Panc1 (cell line): ENCODE measurements at regions not wholly inside any gene's neighbourhood (a gene's known extent, or its start where the extent isn't known, plus 50 kb on each side); places are given as distances from the start of the nearest gene placed in this dataset.

ENCODE experiments used
- ATAC-seq: fragments of 200-7000 bp; cut with Tn5 transposase; 2 replicates; pipeline ENCODE4 v1.9.1; 2020; ENCODE audit warnings: mild to moderate bottlenecking, moderate library complexity
- BruUV-seq: library from RNA; stranded (reverse); fragments of 400-500 nt; replicated peaks from 2 replicates; lab custom pipeline; 2021; lab: Mats Ljungman, UMichigan
- CTCF ChIA-PET: fragments of 300-600 bp; sonication (Branson Sonifier 250); formaldehyde crosslinking; loops from one replicate; lab custom pipeline; 2022; ENCODE audit warnings: antibody characterized with exemption; lab: Charles Lee
- POLR2A ChIA-PET: fragments of 300-600 bp; sonication (Branson Sonifier 250); formaldehyde crosslinking; loops from one replicate; lab custom pipeline; 2022; ENCODE audit warnings: antibody characterized with exemption; lab: Charles Lee
- DNase-seq: peaks from one replicate; pipeline ENCODE4 v3.0.0-alpha.2; 2010; ENCODE audit warnings: low read depth, low spot score
- H3K27ac ChIP-seq: 2 replicates; pipeline ENCODE4 v1.5.1; 2011; ENCODE audit warnings: mild to moderate bottlenecking, low read length, inconsistent platforms
- H3K27me3 ChIP-seq: fragments of 200-500 bp; sonication (Bioruptor generic); 2 replicates; pipeline ENCODE4 v1.6.0; 2014; ENCODE audit warnings: low read length, inconsistent platforms; ENCODE audit not compliant: control insufficient read depth, insufficient read depth
- H3K36me3 ChIP-seq: fragments of 200-500 bp; sonication (Bioruptor generic); 2 replicates; pipeline ENCODE4 v1.5.1; 2014; ENCODE audit warnings: inconsistent platforms, mild to moderate bottlenecking, low read length, moderate library complexity; ENCODE audit not compliant: control insufficient read depth, insufficient read depth
- H3K4me1 ChIP-seq: 2 replicates; pipeline ENCODE4 v1.5.1; 2011; ENCODE audit warnings: inconsistent platforms, mild to moderate bottlenecking, low read length, moderate library complexity; ENCODE audit not compliant: control insufficient read depth, insufficient read depth
- H3K4me3 ChIP-seq, 2 experiments: 2 replicates each; pipeline ENCODE4 v1.5.1; 2011 to 2012; ENCODE audit warnings: low read depth in 2 of 2, low read length in 2 of 2, mild to moderate bottlenecking in 2 of 2, inconsistent platforms in 1 of 2, moderate library complexity in 1 of 2
- H3K9me3 ChIP-seq: fragments of 200-500 bp; sonication (Bioruptor generic); 2 replicates; pipeline ENCODE4 v1.5.1; 2014; ENCODE audit warnings: low read depth, mild to moderate bottlenecking, inconsistent platforms, low read length, moderate library complexity; ENCODE audit not compliant: control insufficient read depth, insufficient read depth
- POLR2AphosphoS5 ChIP-seq: IDR thresholded peaks from 2 replicates; pipeline ENCODE4 v1.6.1; 2012; ENCODE audit warnings: mild to moderate bottlenecking, low read depth, low read length, moderate library complexity
- SIN3A ChIP-seq: IDR thresholded peaks from 2 replicates; pipeline ENCODE4 v1.6.1; 2012; ENCODE audit warnings: low read depth, mild to moderate bottlenecking, low read length, moderate library complexity, borderline replicate concordance; ENCODE audit not compliant: insufficient read depth
- TCF7L2 ChIP-seq: IDR thresholded peaks from 2 replicates; pipeline ENCODE4 v1.6.1; 2011; ENCODE audit warnings: mild to moderate bottlenecking, low read depth, low read length, inconsistent platforms
- in situ Hi-C: cut with HindIII; loops from 2 replicates; pipeline ENCODE4 v1.10.0; 2016; ENCODE audit warnings: low sequenced_read_pairs, low pct_unique_long_range_greater_than_20kb
- intact Hi-C: fragments of 100-400 bp; cut with micrococcal nuclease; formaldehyde crosslinking; loops from one replicate; pipeline ENCODE4 v1.10.0; 2022; ENCODE audit not compliant: unreplicated experiment
- TF ChIP-seq, protein P1 (sequence below): fragments of 450-650 bp; IDR thresholded peaks from 2 replicates; pipeline ENCODE4 v1.5.1; 2017; ENCODE audit warnings: mild to moderate bottlenecking
- TF ChIP-seq, protein P2 (sequence below), 2 experiments: IDR thresholded peaks; 2 replicates each; pipeline ENCODE4 v1.6.1; 2011 to 2012; ENCODE audit warnings: low read depth in 2 of 2, control low read depth in 1 of 2, low read length in 1 of 2, mild to moderate bottlenecking in 1 of 2, moderate library complexity in 1 of 2; ENCODE audit not compliant: insufficient read depth in 1 of 2

DNA sequence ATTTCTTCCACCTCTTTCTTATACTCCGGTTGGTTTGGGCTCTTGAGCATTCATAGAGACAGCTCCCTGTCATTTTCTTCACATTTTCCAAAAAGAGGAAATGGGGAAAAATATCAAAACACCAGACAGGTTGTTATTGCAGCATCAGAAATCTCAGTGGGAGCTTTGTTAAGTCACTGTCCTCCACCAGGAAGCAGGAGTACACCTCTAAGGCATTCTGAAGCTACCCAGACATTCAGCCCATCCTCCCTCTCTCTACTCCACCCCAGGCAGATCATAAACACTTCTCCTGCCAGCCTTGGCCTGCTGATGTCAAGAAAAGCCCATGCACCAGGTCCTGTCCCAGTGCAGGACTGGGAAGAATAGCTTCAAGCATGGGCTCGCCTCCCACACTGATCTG lies 1198.3 kb downstream of the VRK1 start:
- BruUV-seq, result no TSS peak
- no peaks in the 10 kb centered on the region for H3K9me3 ChIP-seq
- H3K4me1 ChIP-seq, result no peaks in the 10 kb centered on the region
- DNase-seq (no peak), ATAC-seq (no peak)
- H3K4me3 ChIP-seq, result no peak overlapping the region
- POLR2A ChIA-PET, result no interaction called here
- no peaks in the 10 kb centered on the region for H3K36me3 ChIP-seq
- in situ Hi-C loops, result no loop called here
- TF ChIP-seq SIN3A (no peak), TCF7L2 (no peak), POLR2AphosphoS5 (no peak)
- TF ChIP-seq, protein P1, sequence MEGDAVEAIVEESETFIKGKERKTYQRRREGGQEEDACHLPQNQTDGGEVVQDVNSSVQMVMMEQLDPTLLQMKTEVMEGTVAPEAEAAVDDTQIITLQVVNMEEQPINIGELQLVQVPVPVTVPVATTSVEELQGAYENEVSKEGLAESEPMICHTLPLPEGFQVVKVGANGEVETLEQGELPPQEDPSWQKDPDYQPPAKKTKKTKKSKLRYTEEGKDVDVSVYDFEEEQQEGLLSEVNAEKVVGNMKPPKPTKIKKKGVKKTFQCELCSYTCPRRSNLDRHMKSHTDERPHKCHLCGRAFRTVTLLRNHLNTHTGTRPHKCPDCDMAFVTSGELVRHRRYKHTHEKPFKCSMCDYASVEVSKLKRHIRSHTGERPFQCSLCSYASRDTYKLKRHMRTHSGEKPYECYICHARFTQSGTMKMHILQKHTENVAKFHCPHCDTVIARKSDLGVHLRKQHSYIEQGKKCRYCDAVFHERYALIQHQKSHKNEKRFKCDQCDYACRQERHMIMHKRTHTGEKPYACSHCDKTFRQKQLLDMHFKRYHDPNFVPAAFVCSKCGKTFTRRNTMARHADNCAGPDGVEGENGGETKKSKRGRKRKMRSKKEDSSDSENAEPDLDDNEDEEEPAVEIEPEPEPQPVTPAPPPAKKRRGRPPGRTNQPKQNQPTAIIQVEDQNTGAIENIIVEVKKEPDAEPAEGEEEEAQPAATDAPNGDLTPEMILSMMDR, result no peak
- TF ChIP-seq, protein P2, sequence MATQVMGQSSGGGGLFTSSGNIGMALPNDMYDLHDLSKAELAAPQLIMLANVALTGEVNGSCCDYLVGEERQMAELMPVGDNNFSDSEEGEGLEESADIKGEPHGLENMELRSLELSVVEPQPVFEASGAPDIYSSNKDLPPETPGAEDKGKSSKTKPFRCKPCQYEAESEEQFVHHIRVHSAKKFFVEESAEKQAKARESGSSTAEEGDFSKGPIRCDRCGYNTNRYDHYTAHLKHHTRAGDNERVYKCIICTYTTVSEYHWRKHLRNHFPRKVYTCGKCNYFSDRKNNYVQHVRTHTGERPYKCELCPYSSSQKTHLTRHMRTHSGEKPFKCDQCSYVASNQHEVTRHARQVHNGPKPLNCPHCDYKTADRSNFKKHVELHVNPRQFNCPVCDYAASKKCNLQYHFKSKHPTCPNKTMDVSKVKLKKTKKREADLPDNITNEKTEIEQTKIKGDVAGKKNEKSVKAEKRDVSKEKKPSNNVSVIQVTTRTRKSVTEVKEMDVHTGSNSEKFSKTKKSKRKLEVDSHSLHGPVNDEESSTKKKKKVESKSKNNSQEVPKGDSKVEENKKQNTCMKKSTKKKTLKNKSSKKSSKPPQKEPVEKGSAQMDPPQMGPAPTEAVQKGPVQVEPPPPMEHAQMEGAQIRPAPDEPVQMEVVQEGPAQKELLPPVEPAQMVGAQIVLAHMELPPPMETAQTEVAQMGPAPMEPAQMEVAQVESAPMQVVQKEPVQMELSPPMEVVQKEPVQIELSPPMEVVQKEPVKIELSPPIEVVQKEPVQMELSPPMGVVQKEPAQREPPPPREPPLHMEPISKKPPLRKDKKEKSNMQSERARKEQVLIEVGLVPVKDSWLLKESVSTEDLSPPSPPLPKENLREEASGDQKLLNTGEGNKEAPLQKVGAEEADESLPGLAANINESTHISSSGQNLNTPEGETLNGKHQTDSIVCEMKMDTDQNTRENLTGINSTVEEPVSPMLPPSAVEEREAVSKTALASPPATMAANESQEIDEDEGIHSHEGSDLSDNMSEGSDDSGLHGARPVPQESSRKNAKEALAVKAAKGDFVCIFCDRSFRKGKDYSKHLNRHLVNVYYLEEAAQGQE (IDR thresholded peaks at IDR 0.05; ENCODE audit: insufficient read depth in 1 of 2, low read depth in 2 of 2, low read length in 1 of 2), result no peak
- intact Hi-C loops, result no loop called here
- no peaks in the 10 kb centered on the region for H3K27me3 ChIP-seq
- H3K27ac ChIP-seq, result no peak overlapping the region
- CTCF ChIA-PET, result no interaction called here

DNA sequence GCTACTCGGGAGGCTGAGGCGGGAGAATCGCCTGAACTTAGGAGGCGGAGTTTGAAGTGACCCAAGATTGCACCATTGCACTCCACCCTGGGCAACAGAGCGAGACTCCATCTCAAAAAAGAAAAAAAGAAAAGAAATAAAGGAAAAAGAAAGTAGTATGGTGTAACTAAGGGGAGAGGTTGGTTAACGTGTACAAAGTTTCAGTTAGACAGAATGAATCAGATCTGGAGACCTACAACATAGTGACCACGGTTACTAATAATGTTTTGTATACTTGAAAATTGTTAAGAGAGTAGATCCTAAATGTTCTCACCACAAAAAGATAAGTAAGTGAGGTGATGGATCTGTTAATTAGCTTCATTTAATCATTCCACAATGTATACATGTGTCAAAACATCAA lies 1208.8 kb downstream of the VRK1 start:
- intact Hi-C loops, result no loop called here

More for the DNA sequence above, 1208.8 kb downstream of the VRK1 start:
- Histone ChIP-seq H3K9me3 (no peaks in the 10 kb centered on the region), H3K27ac (no peak overlapping the region), H3K4me3 (no peak overlapping the region), H3K4me1 (no peaks in the 10 kb centered on the region), H3K36me3 (no peaks in the 10 kb centered on the region), H3K27me3 (no peaks in the 10 kb centered on the region)
- ChIA-PET CTCF (no interaction called here), POLR2A (no interaction called here)
- TF ChIP-seq POLR2AphosphoS5 (no peak), SIN3A (no peak), TCF7L2 (no peak)
- TF ChIP-seq, protein P2 (IDR thresholded peaks at IDR 0.05; ENCODE audit: insufficient read depth in 1 of 2, low read depth in 2 of 2, low read length in 1 of 2), result no peak
- TF ChIP-seq, protein P1, result no peak
- in situ Hi-C loops, result no loop called here
- no TSS peak for BruUV-seq
- no peak for ATAC-seq
- no peak for DNase-seq
